H1 (cell line): ENCODE measurements at regions not wholly inside any gene's neighbourhood (a gene's known extent, or its start where the extent isn't known, plus 50 kb on each side); places are given as distances from the start of the nearest gene placed in this dataset.

Source experiments
- CTCF ChIA-PET: fragments of 300-600 bp; sonication (Branson Sonifier 250); formaldehyde crosslinking; loops from one replicate; lab custom pipeline; 2021; ENCODE audit not compliant: partially characterized antibody; lab: Charles Lee
- POLR2A ChIA-PET: fragments of 300-600 bp; sonication (Branson Sonifier 250); formaldehyde crosslinking; loops from one replicate; lab custom pipeline; 2021; ENCODE audit warnings: inconsistent platforms; ENCODE audit not compliant: partially characterized antibody; lab: Charles Lee
- DNase-seq, 2 experiments: peaks; one replicate each; pipeline versions ENCODE4 v3.0.0 to v3.0.0-alpha.2; 2010 to 2022; ENCODE audit warnings: low spot score in 2 of 2, low read depth in 1 of 2, mixed read lengths in 1 of 2
- FAIRE-seq: peaks from 2 replicates; lab custom pipeline; 2011; peaks lifted over from hg19 to GRCh38; lab: Jason Lieb, UNC
- H2AFZ ChIP-seq: 2 replicates; pipeline ENCODE4 v1.8.1; 2012; ENCODE audit warnings: low read length, inconsistent platforms
- H2AK5ac ChIP-seq: 2 replicates; pipeline ENCODE4 v1.6.1; 2013; ENCODE audit warnings: low read depth, low read length
- H2BK120ac ChIP-seq: replicated peaks from 2 replicates; pipeline ENCODE3; 2013; ENCODE audit warnings: low read depth, low read length, inconsistent platforms
- H2BK12ac ChIP-seq: 2 replicates; pipeline ENCODE4 v1.6.1; 2013; ENCODE audit warnings: low read depth, low read length
- H2BK15ac ChIP-seq: 2 replicates; pipeline ENCODE4 v1.6.1; 2013; ENCODE audit warnings: low read length
- H2BK20ac ChIP-seq: 2 replicates; pipeline ENCODE4 v1.6.1; 2013; ENCODE audit warnings: low read length
- H2BK5ac ChIP-seq: 2 replicates; pipeline ENCODE4 v1.6.1; 2013; ENCODE audit warnings: low read depth, low read length
- H3K14ac ChIP-seq: 2 replicates; pipeline ENCODE4 v1.6.1; 2013; ENCODE audit warnings: inconsistent platforms; ENCODE audit not compliant: insufficient read length
- H3K18ac ChIP-seq: 2 replicates; pipeline ENCODE4 v1.6.1; 2013; ENCODE audit warnings: low read length; ENCODE audit errors: extremely low read depth
- H3K23ac ChIP-seq: 2 replicates; pipeline ENCODE4 v1.6.1; 2013; ENCODE audit warnings: inconsistent platforms; ENCODE audit not compliant: insufficient read length
- H3K23me2 ChIP-seq: 2 replicates; pipeline ENCODE4 v1.6.1; 2013; ENCODE audit warnings: low read depth, low read length
- H3K27ac ChIP-seq: 2 replicates; pipeline ENCODE4 v1.6.1; 2011; ENCODE audit warnings: low read depth, low read length, inconsistent platforms
- H3K27me3 ChIP-seq, 4 experiments: replicated peaks in 1 of 4; 1 replicate in 1 of 4; 2 replicates in 3 of 4; pipeline versions ENCODE4 v1.6.1 to v1.8.1; 2011 to 2013; ENCODE audit warnings: low read length in 3 of 4, mild to moderate bottlenecking in 3 of 4, inconsistent platforms in 2 of 4, mixed read lengths in 2 of 4, moderate library complexity in 1 of 4; ENCODE audit not compliant: control insufficient read depth in 3 of 4, insufficient read depth in 3 of 4; ENCODE audit errors: extremely low read depth in 1 of 4
- H3K36me3 ChIP-seq, 4 experiments: 2 replicates each; pipeline versions ENCODE4 v1.6.1 to v1.8.1; 2011 to 2013; ENCODE audit warnings: mild to moderate bottlenecking in 4 of 4, low read length in 3 of 4, moderate library complexity in 2 of 4, control low read depth in 1 of 4, inconsistent platforms in 1 of 4; ENCODE audit not compliant: insufficient read depth in 4 of 4, control insufficient read depth in 2 of 4
- H3K4ac ChIP-seq: replicated peaks from 2 replicates; pipeline ENCODE3; 2013; ENCODE audit warnings: low read length, low read depth, mixed read lengths, inconsistent platforms; ENCODE audit not compliant: insufficient read length
- H3K4me1 ChIP-seq, 4 experiments: replicated peaks in 1 of 4; 1 replicate in 1 of 4; 2 replicates in 3 of 4; pipeline versions ENCODE4 v1.6.1 to v1.8.1; 2011 to 2013; ENCODE audit warnings: low read length in 3 of 4, inconsistent platforms in 2 of 4, mixed read lengths in 1 of 4; ENCODE audit not compliant: insufficient read depth in 4 of 4, control insufficient read depth in 3 of 4
- H3K4me2 ChIP-seq, 2 experiments: 2 replicates each; pipeline versions ENCODE4 v1.6.1 to v1.8.1; 2011 to 2013; ENCODE audit warnings: low read depth in 2 of 2, low read length in 2 of 2, control low read depth in 1 of 2, inconsistent platforms in 1 of 2, mild to moderate bottlenecking in 1 of 2; ENCODE audit not compliant: insufficient read depth in 1 of 2
- H3K4me3 ChIP-seq, 4 experiments: fragments of 200-600, 300-600 bp in 1 of 4; sonication (generic), shearing (Covaris generic), sonication (Bioruptor Twin) in 1 of 4; 2 replicates each; pipeline versions ENCODE4 v1.5.1 to v1.8.1; 2011 to 2016; ENCODE audit warnings: low read length in 4 of 4, low read depth in 3 of 4, control low read depth in 2 of 4, inconsistent platforms in 2 of 4, mild to moderate bottlenecking in 2 of 4, mixed read lengths in 1 of 4, moderate library complexity in 1 of 4; ENCODE audit not compliant: insufficient read depth in 2 of 4; ENCODE audit errors: extremely low read depth in 1 of 4
- H3K56ac ChIP-seq: replicated peaks from 2 replicates; pipeline ENCODE3; 2013; ENCODE audit warnings: low read depth, mild to moderate bottlenecking, mixed read lengths, low read length, inconsistent platforms; ENCODE audit not compliant: insufficient read length
- H3K79me1 ChIP-seq: 2 replicates; pipeline ENCODE4 v1.6.1; 2013; ENCODE audit warnings: low read depth, low read length, control low read depth
- H3K79me2 ChIP-seq, 2 experiments: 2 replicates each; pipeline versions ENCODE4 v1.6.1 to v1.8.1; 2012 to 2013; ENCODE audit warnings: low read length in 2 of 2, mild to moderate bottlenecking in 2 of 2, inconsistent platforms in 1 of 2; ENCODE audit not compliant: insufficient read depth in 2 of 2, control insufficient read depth in 1 of 2
- H3K9ac ChIP-seq, 4 experiments: replicated peaks in 1 of 4; 1 replicate in 1 of 4; 2 replicates in 3 of 4; pipeline versions ENCODE4 v1.6.1 to v1.8.1; 2011 to 2013; ENCODE audit warnings: low read depth in 3 of 4, low read length in 3 of 4, control low read depth in 2 of 4, mild to moderate bottlenecking in 2 of 4, moderate library complexity in 2 of 4, inconsistent platforms in 1 of 4; ENCODE audit errors: extremely low read depth in 1 of 4
- H3K9me3 ChIP-seq, 2 experiments: 2 replicates each; pipeline versions ENCODE4 v1.6.1 to v1.8.1; 2012 to 2013; ENCODE audit warnings: mild to moderate bottlenecking in 2 of 2, moderate library complexity in 2 of 2, control low read depth in 1 of 2, inconsistent platforms in 1 of 2, low read depth in 1 of 2, low read length in 1 of 2, mixed read lengths in 1 of 2; ENCODE audit not compliant: insufficient read depth in 2 of 2
- H4K20me1 ChIP-seq, 2 experiments: replicated peaks in 1 of 2; 2 replicates each; pipeline versions ENCODE3 to v1.8.1; 2011 to 2013; ENCODE audit warnings: inconsistent platforms in 2 of 2, low read length in 2 of 2, mild to moderate bottlenecking in 1 of 2; ENCODE audit not compliant: insufficient read depth in 2 of 2, control insufficient read depth in 1 of 2
- H4K5ac ChIP-seq: 2 replicates; pipeline ENCODE4 v1.6.1; 2013; ENCODE audit warnings: low read length, low read depth, mixed read lengths, inconsistent platforms; ENCODE audit not compliant: insufficient read length
- H4K8ac ChIP-seq: 2 replicates; pipeline ENCODE4 v1.8.0; 2013; ENCODE audit warnings: mild to moderate bottlenecking, moderate library complexity, low read length, inconsistent platforms; ENCODE audit not compliant: insufficient read depth; ENCODE audit errors: extremely low read depth
- H4K91ac ChIP-seq: replicated peaks from 2 replicates; pipeline ENCODE3; 2013; ENCODE audit warnings: low read length, mixed read lengths, inconsistent platforms; ENCODE audit not compliant: insufficient read length
- CHD1 ChIP-seq: IDR thresholded peaks from 2 replicates; pipeline ENCODE4 v1.6.1; 2012; ENCODE audit warnings: low read depth, low read length, improper control_type of control experiment
- MAFK ChIP-seq: IDR thresholded peaks from 2 replicates; pipeline ENCODE4 v1.6.1; 2012; ENCODE audit warnings: low read depth, mild to moderate bottlenecking, improper control_type of control experiment, low read length
- RNF2 ChIP-seq: fragments of 200-900, 300-1000 bp; sonication (generic); IDR thresholded peaks from 2 replicates; pipeline ENCODE4 v1.7.1; 2016; ENCODE audit warnings: borderline replicate concordance, low read depth, mild to moderate bottlenecking, antibody characterized with exemption, low read length; ENCODE audit not compliant: poor library complexity, severe bottlenecking; ENCODE audit errors: missing control alignments
- WGBS, 2 experiments: shearing (Covaris generic) in 1 of 2; methylation state at CpG; one replicate each; pipeline versions ENCODE4 v1.1.6 to v1.1.7; 2013 to 2015; ENCODE audit warnings: low lambda C conversion rate in 2 of 2, mixed read lengths in 2 of 2, inconsistent platforms in 1 of 2, low coverage in 1 of 2, missing lambda C conversion rate in 1 of 2; ENCODE audit not compliant: insufficient replicate concordance in 2 of 2, insufficient coverage in 1 of 2, insufficient read length in 1 of 2; ENCODE audit errors: extremely low coverage in 1 of 2, missing lambda C conversion rate in 1 of 2; 5-methylcytosine and 5-hydroxymethylcytosine counted together

GRCh38 chr4:17018013-17018412 is 119.6 kb upstream of the LDB2 start:
- POLR2A ChIA-PET: no interaction called here
- no peak overlapping the region for H2AK5ac ChIP-seq
- H3K79me1 ChIP-seq: no peaks in the 10 kb centered on the region
- no peak overlapping the region for H3K18ac ChIP-seq
- H2BK20ac ChIP-seq: no peak overlapping the region
- H3K23me2 ChIP-seq: no peaks in the 10 kb centered on the region
- no peaks in the 10 kb centered on the region for H4K20me1 ChIP-seq
- no peak overlapping the region for H3K4me2 ChIP-seq
- H2BK120ac ChIP-seq: no peak overlapping the region
- WGBS, 2 experiments: 59% methylated on average over 3 of the region's 3 CpGs; no CpG with 5 or more reads in 1 of the 2 experiments
- H3K4me3 ChIP-seq: no peak overlapping the region
- H3K27ac ChIP-seq: no peak overlapping the region
- H3K14ac ChIP-seq: no peak overlapping the region
- no peak overlapping the region for H3K4ac ChIP-seq
- no peak overlapping the region for H2BK12ac ChIP-seq
- no peak overlapping the region for H4K5ac ChIP-seq
- no peaks in the 10 kb centered on the region for H3K4me1 ChIP-seq
- DNase-seq: no peak
- no peaks in the 10 kb centered on the region for H3K79me2 ChIP-seq
- H2BK5ac ChIP-seq: no peak overlapping the region
- H3K23ac ChIP-seq: no peak overlapping the region
- H2AFZ ChIP-seq: no peak overlapping the region
- no peak overlapping the region for H4K91ac ChIP-seq
- no peak overlapping the region for H2BK15ac ChIP-seq
- H3K9me3 ChIP-seq: peaks cover 4 to 6% of the 10 kb centered on the region in 2 experiments; a peak in 2 of 4 replicates
- CTCF ChIA-PET: interaction anchor here (0.7 to 1.9 kb wide), 6 partner anchors 8 to 151 kb away, joined by 3 to 8 read pairs (median 4); no protein-coding TSS in a partner anchor
- H4K8ac ChIP-seq: no peak overlapping the region
- no peak overlapping the region for H3K56ac ChIP-seq
- H3K9ac ChIP-seq: no peak overlapping the region
- 0 out of 8 replicates have a peak, but pooled peaks cover 0 to 3% (median 0%) of the 10 kb centered on the region in 4 experiments for H3K36me3 ChIP-seq
- FAIRE-seq: no peak
- no peaks in the 10 kb centered on the region for H3K27me3 ChIP-seq
- no peak for TF ChIP-seq CHD1
- no peak for TF ChIP-seq RNF2
- TF ChIP-seq MAFK: no peak
